Amygdala (tissue), 56 donors: ENCODE measurements at regions not wholly inside any gene's neighbourhood (a gene's known extent, or its start where the extent isn't known, plus 50 kb on each side); places are given as distances from the start of the nearest gene placed in this dataset.
A peak's percentile ranks its signal among the peaks of the same experiment; 100 is the strongest.

Experiments
- DNase-seq, 56 donors: peaks; one replicate each; lab custom pipeline; 2025; lab: John Stamatoyannopoulos, UW

- DNase-seq = no peak
Observed at GRCh38 chr15:62521396-62521795, 356.3 kb upstream of the C2CD4B start.

- no peak for DNase-seq
Observed at GRCh38 chr15:62524848-62525247, 359.8 kb upstream of the C2CD4B start.

- no peak for DNase-seq
Observed at GRCh38 chr15:62527387-62527786, 362.3 kb upstream of the C2CD4B start.

- no peak for DNase-seq
Observed at GRCh38 chr15:62528505-62528904, 363.4 kb upstream of the C2CD4B start.

- DNase-seq = no peak
Observed at GRCh38 chr15:62532367-62532766, 367.3 kb upstream of the C2CD4B start.

GRCh38 chr15:62533687-62534086, 368.6 kb upstream of the C2CD4B start:
- DNase-seq = no peak

GRCh38 chr15:62534996-62535395, 369.9 kb upstream of the C2CD4B start:
- no peak for DNase-seq

- no peak for DNase-seq
Observed at GRCh38 chr15:62539236-62539635, 374.2 kb upstream of the C2CD4B start.

GRCh38 chr15:62541250-62541649, 376.2 kb upstream of the C2CD4B start:
- DNase-seq = no peak

GRCh38 chr15:62541846-62542245, 376.8 kb upstream of the C2CD4B start:
- DNase-seq = no peak

GRCh38 chr15:62544446-62544845, 379.4 kb upstream of the C2CD4B start:
- no peak for DNase-seq

GRCh38 chr15:62545467-62546227, 380.6 kb upstream of the C2CD4B start:
- peak in 45 of 56 donors; percentile 5 to 85 (median 31) for DNase-seq

GRCh38 chr15:62546628-62547027, 381.5 kb upstream of the C2CD4B start:
- DNase-seq = no peak

GRCh38 chr15:62547584-62547983, 382.5 kb upstream of the C2CD4B start:
- no peak for DNase-seq

GRCh38 chr15:62549345-62549970, 384.4 kb upstream of the C2CD4B start:
- peak in 1 of 56 donors; percentile 1 for DNase-seq

- no peak for DNase-seq
Observed at GRCh38 chr15:62550106-62550505, 385.0 kb upstream of the C2CD4B start.

GRCh38 chr15:62552444-62552843, 387.4 kb upstream of the C2CD4B start:
- no peak for DNase-seq

GRCh38 chr15:62553911-62554563, 389.0 kb upstream of the C2CD4B start:
- no peak for DNase-seq

GRCh38 chr15:62558640-62559380, 393.7 kb upstream of the C2CD4B start:
- DNase-seq = peak in 22 of 56 donors; percentile 4 to 51 (median 20)

- no peak for DNase-seq
Observed at GRCh38 chr15:62559381-62559733, 394.3 kb upstream of the C2CD4B start.

- DNase-seq = no peak
Observed at GRCh38 chr15:62561059-62561519, 396.0 kb upstream of the C2CD4B start.
